Natural killer cell (primary cell): ENCODE measurements at regions not wholly inside any gene's neighbourhood (a gene's known extent, or its start where the extent isn't known, plus 50 kb on each side); places are given as distances from the start of the nearest gene placed in this dataset.
A peak's percentile ranks its signal among the peaks of the same experiment; 100 is the strongest.
"Not testable (repeated sequence)": the region's sequence is repeated elsewhere in the genome, so short reads cannot be mapped to it uniquely, and the experiment has no call there.

Experiments
- ATAC-seq, 3 donors: fragments of 150-1000 bp in 2 of 3; fragments of 200-7000 bp in 1 of 3; cut with Tn5 transposase; 1 replicate in 1 of 3; 2 replicates in 2 of 3; pipeline ENCODE4 v1.10.0; 2021; ENCODE audit warnings: mild to moderate bottlenecking in 2 of 3, moderate library complexity in 2 of 3
- DNase-seq, 2 donors: peaks; one replicate each; pipeline versions ENCODE4 v3.0.0 to v3.0.0-alpha.2; 2013 to 2021; ENCODE audit warnings: mixed read lengths in 1 of 2
- H3K27ac ChIP-seq: one replicate; pipeline ENCODE4 v1.5.1; 2013; ENCODE audit warnings: mild to moderate bottlenecking, low read length
- H3K27me3 ChIP-seq: one replicate; pipeline ENCODE4 v1.6.1; 2013; ENCODE audit warnings: low read length; ENCODE audit not compliant: control insufficient read depth, insufficient read depth
- H3K36me3 ChIP-seq: one replicate; pipeline ENCODE4 v1.6.1; 2013; ENCODE audit warnings: low read length; ENCODE audit not compliant: control insufficient read depth, insufficient read depth
- H3K4me1 ChIP-seq: one replicate; pipeline ENCODE4 v1.6.1; 2013; ENCODE audit warnings: low read length; ENCODE audit not compliant: control insufficient read depth, insufficient read depth
- H3K4me3 ChIP-seq: one replicate; pipeline ENCODE4 v1.5.1; 2013; ENCODE audit warnings: low read length
- H3K9me3 ChIP-seq: one replicate; pipeline ENCODE4 v1.6.1; 2013; ENCODE audit warnings: low read length; ENCODE audit not compliant: control insufficient read depth, insufficient read depth
- H3K27ac Mint-ChIP-seq, 2 donors: one replicate each; pipeline ENCODE4 v1.8.0; 2022; ENCODE audit warnings: mild to moderate bottlenecking in 2 of 2, mixed read lengths in 2 of 2, moderate library complexity in 1 of 2
- H3K27me3 Mint-ChIP-seq, 2 donors: one replicate each; pipeline ENCODE4 v1.8.0; 2022; ENCODE audit warnings: low read depth in 2 of 2, mixed read lengths in 2 of 2
- H3K36me3 Mint-ChIP-seq: one replicate; pipeline ENCODE4 v1.8.0; 2022; ENCODE audit warnings: mixed read lengths
- H3K4me1 Mint-ChIP-seq, 2 donors: one replicate each; pipeline ENCODE4 v1.8.0; 2022; ENCODE audit warnings: mixed read lengths in 2 of 2
- H3K4me3 Mint-ChIP-seq: one replicate; pipeline ENCODE4 v1.8.0; 2022; ENCODE audit warnings: mild to moderate bottlenecking, moderate library complexity, mixed read lengths
- H3K9me3 Mint-ChIP-seq, 2 donors: one replicate each; pipeline ENCODE4 v1.8.0; 2022; ENCODE audit warnings: mixed read lengths in 2 of 2
- CTCF ChIP-seq: fragments of 200-600 bp; IDR thresholded peaks from one replicate; pipeline ENCODE4 v1.8.0; 2022; ENCODE audit warnings: antibody characterized with exemption
- WGBS: methylation state at CpG from one replicate; pipeline ENCODE4 v1.1.7; 2013; ENCODE audit warnings: missing lambda C conversion rate; ENCODE audit not compliant: insufficient coverage; 5-methylcytosine and 5-hydroxymethylcytosine counted together
- intact Hi-C: fragments of 100-400 bp; cut with micrococcal nuclease; formaldehyde crosslinking; loops from one replicate; pipeline ENCODE4 v1.14.2; 2022

GRCh38 chr5:67896311-67896929 lies 319.1 kb upstream of the PIK3R1 start:
- H3K27ac Mint-ChIP-seq = no peak overlapping the region
- ATAC-seq = peak in 1 of 3 donors; percentile 41
- peaks cover 0 to 4% of the 10 kb centered on the region in 2 donors for H3K4me1 Mint-ChIP-seq
- H3K9me3 ChIP-seq = no peaks in the 10 kb centered on the region
- no peak for TF ChIP-seq CTCF
- H3K36me3 ChIP-seq = no peaks in the 10 kb centered on the region
- peaks cover 0 to 4% of the 10 kb centered on the region in 2 donors for H3K27me3 Mint-ChIP-seq
- no peaks in the 10 kb centered on the region for H3K9me3 Mint-ChIP-seq
- DNase-seq = no peak
- H3K4me3 ChIP-seq = no peak overlapping the region
- H3K27ac ChIP-seq = no peak overlapping the region
- no peaks in the 10 kb centered on the region for H3K4me1 ChIP-seq
- WGBS = 43% methylated on average over 2 of the region's 3 CpGs
- intact Hi-C loops = no loop called here
- H3K36me3 Mint-ChIP-seq = no peaks in the 10 kb centered on the region
- no peak overlapping the region for H3K4me3 Mint-ChIP-seq
- H3K27me3 ChIP-seq = no peaks in the 10 kb centered on the region

GRCh38 chr5:67889870-67890269 lies 325.7 kb upstream of the PIK3R1 start:
- DNase-seq, intact Hi-C loops, H3K4me3 ChIP-seq, H3K9me3 ChIP-seq, ATAC-seq, H3K9me3 Mint-ChIP-seq, H3K27ac Mint-ChIP-seq, H3K36me3 Mint-ChIP-seq, H3K27ac ChIP-seq, H3K27me3 ChIP-seq, H3K27me3 Mint-ChIP-seq, H3K36me3 ChIP-seq, H3K4me3 Mint-ChIP-seq, H3K4me1 ChIP-seq: not testable (repeated sequence)
- peaks cover 8 to 13% of the 10 kb centered on the region in 2 donors for H3K4me1 Mint-ChIP-seq
- WGBS = 100% methylated on average over 4 of the region's 15 CpGs

- H3K36me3 ChIP-seq = no peaks in the 10 kb centered on the region
- TF ChIP-seq CTCF = no peak
- Mint-ChIP-seq H3K4me1 (peaks cover 8 to 13% of the 10 kb centered on the region in 2 donors), H3K27ac (no peak overlapping the region), H3K36me3 (no peaks in the 10 kb centered on the region), H3K4me3 (no peak overlapping the region), H3K9me3 (no peaks in the 10 kb centered on the region), H3K27me3 (no peaks in the 10 kb centered on the region)
- H3K27ac ChIP-seq = no peak overlapping the region
- no peaks in the 10 kb centered on the region for H3K4me1 ChIP-seq
- no peak overlapping the region for H3K4me3 ChIP-seq
- H3K27me3 ChIP-seq = no peaks in the 10 kb centered on the region
- intact Hi-C loops = no loop called here
- H3K9me3 ChIP-seq = no peaks in the 10 kb centered on the region
- 30% methylated on average over 1 of the region's 1 CpG for WGBS
- ATAC-seq = peak; percentile 64 to 88 (median 87)
- no peak for DNase-seq
These were observed 327.8 kb upstream of the PIK3R1 start for GRCh38 chr5:67887748-67888161.

GRCh38 chr5:67886761-67887160 lies 328.8 kb upstream of the PIK3R1 start:
- Mint-ChIP-seq H3K27me3 (peaks cover 0 to 5% of the 10 kb centered on the region in 2 donors), H3K4me1 (peaks cover 8 to 13% of the 10 kb centered on the region in 2 donors), H3K36me3 (no peaks in the 10 kb centered on the region), H3K4me3 (no peak overlapping the region), H3K27ac (no peak overlapping the region), H3K9me3 (no peaks in the 10 kb centered on the region)
- no peak for TF ChIP-seq CTCF
- Histone ChIP-seq H3K4me1 (no peaks in the 10 kb centered on the region), H3K9me3 (no peaks in the 10 kb centered on the region), H3K27ac (no peak overlapping the region), H3K27me3 (peaks cover 2% of the 10 kb centered on the region), H3K36me3 (no peaks in the 10 kb centered on the region), H3K4me3 (no peak overlapping the region)
- ATAC-seq (no peak), DNase-seq (no peak)
- intact Hi-C loops = no loop called here
- WGBS = 87% methylated on average over 1 of the region's 1 CpG
